NCI-H2107 treated with DMSO at 0.1 percent for 48 hours (cell line): ENCODE measurements at regions not wholly inside any gene's neighbourhood (a gene's known extent, or its start where the extent isn't known, plus 50 kb on each side); places are given as distances from the start of the nearest gene placed in this dataset.

Experiments used
- DNase-seq: peaks from one replicate; lab custom pipeline; 2025; ENCODE audit not compliant: unreplicated experiment; lab: John Stamatoyannopoulos, UW

DNA sequence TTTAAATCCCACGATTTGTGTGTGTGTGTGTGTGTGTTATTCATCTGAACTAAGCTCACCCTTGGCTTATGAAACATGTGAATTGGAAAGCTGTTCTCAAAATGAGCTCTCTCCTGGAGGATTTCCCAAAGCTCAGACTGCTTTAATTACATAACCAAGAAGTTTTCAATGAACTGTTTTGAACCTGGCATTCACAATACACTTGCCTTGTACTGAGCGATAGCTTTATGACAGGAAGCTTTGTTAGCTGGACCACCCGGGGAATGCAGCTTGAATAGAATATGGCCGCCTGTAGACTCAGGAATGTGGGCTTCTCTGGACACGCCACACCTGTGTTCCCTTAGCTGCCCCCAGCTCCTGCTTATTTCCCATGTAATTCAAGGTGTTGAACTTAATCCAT is 71.4 kb upstream of the PREP start:
- no peak for DNase-seq

DNA sequence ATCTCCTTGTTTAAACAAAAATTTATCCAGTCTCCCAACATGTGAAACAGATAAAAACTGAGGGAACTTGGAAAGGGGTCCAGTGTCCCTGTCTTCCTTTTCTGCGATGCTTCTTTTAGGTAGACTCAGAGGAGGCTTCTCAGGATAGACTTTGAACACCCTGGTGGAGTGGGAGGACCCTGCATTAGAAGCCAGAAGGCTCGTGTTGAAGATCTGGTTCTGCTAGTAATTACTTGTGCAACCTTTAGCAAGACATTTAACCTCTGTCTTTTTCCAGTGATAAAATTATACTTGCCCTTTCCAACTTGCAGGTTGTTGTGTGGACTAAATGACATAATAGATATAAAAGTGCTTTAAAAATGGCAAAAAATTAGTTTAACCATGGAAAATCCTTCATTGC is 67.1 kb upstream of the PREP start:
- no peak for DNase-seq

GRCh38 chr6:105468850-105469249 is 66.0 kb upstream of the PREP start:
- DNase-seq: no peak

DNA sequence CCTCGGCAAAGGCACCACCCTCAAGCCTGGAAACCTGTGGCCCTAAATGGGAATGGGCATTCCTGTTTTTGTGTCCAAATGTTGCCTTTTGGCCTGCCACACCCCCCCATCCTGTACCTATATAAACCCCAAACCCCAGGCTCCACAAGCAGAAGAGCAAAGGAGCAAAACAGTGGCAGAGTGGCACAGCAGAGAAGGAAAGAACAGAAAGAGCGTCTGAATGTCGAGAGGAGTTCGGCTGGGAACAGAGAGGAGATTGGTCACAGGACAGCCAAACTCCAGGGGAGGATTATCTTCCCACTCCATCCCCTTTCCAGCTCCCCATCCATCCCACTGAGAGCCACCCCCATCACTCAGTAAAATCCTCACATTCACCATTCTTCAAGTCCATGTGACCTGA is 58.0 kb upstream of the PREP start:
- DNase-seq: no peak

DNA sequence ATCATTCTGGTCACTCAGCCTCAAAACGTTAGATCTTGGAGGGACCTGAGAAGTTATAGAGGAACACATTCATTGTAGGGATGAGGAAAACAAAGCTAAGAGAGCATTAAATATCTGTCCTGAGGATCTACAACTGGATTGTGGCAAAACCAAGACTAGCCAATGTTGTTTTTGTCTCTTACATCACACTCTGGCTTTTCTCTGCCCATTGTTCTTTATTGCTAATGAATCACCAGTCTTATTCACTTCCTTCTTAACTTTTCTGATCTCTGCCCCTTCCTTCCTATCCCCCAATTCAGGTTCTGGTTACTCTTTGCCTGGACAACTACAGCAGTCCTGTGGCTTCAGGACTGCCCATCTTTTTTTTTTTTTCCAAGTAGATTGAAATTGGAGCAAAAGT is 57.0 kb upstream of the PREP start:
- DNase-seq: no peak

- DNase-seq: no peak
Measured at GRCh38 chr6:105459049-105459448, 56.2 kb upstream of the PREP start.

DNA sequence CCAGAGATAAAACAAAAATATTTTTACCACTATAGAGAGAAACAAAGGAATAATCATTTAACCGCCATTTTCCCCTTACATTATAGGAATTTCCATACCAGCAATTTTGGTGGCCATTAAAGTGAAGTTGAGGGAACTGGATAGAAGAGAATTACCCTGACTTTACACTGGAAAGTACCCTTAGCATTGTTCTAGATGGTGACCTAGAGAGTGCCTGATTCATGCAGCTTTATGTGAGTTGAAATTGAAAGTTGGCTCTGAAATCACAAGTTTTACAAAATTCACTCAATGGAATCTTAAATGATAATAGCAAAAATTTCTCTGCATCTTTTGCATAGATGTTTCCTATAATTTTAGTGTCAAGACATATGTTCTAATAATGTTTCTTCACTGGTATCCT is 55.7 kb upstream of the PREP start:
- DNase-seq: no peak

GRCh38 chr6:105458084-105458483 is 55.2 kb upstream of the PREP start:
- DNase-seq: no peak

DNA sequence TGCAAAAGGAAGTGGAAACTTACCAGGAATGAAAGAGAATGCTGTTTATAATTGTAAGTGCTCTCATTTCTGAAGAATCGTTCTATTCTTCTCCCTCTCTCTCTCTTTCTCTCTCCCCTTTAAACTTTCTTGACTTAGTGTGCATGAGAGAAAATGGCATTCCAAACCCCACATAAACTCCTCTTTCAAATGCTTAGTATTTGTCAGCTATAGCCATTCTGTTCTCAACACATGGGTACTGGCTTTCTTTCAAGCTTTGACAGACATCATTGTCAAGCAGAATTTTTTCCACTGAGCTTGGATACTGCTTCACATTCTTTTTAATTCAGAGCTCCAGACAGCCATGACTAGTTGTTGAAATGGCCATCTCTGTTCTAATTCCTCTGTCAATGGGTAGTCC is 51.1 kb upstream of the PREP start:
- DNase-seq: no peak

- no peak for DNase-seq
Measured at GRCh38 chr6:105452924-105453756, 50.3 kb upstream of the PREP start.
